HEK293 (cell line): ENCODE measurements at regions not wholly inside any gene's neighbourhood (a gene's known extent, or its start where the extent isn't known, plus 50 kb on each side); places are given as distances from the start of the nearest gene placed in this dataset.
A peak's percentile ranks its signal among the peaks of the same experiment; 100 is the strongest.

ENCODE experiments used
- CTCF ChIA-PET: fragments of 350-600 bp; formaldehyde crosslinking; extraction: SDS; loops from one replicate; lab custom pipeline; 2021; ENCODE audit warnings: antibody characterized with exemption; lab: Yijun Ruan, JAX
- POLR2A ChIA-PET: fragments of 300-600 bp; formaldehyde crosslinking; extraction: SDS; loops from one replicate; lab custom pipeline; 2020; ENCODE audit warnings: antibody characterized with exemption, inconsistent platforms; lab: Yijun Ruan, JAX
- H3K27ac ChIP-seq: fragments of 200-500 bp; sonication (Bioruptor generic); 2 replicates; pipeline ENCODE4 v1.5.1; 2014; ENCODE audit warnings: low read depth, low read length, control low read depth, inconsistent platforms; ENCODE audit errors: extremely low read depth
- H3K36me3 ChIP-seq, 2 experiments: fragments of 200-500 bp in 1 of 2; sonication (Bioruptor generic) in 1 of 2; 1 replicate in 1 of 2; 2 replicates in 1 of 2; pipeline ENCODE4 v1.5.1; 2014 to 2017; ENCODE audit warnings: inconsistent platforms in 2 of 2, low read length in 2 of 2; ENCODE audit not compliant: control insufficient read depth in 2 of 2, insufficient read depth in 1 of 2
- H3K4me1 ChIP-seq: fragments of 200-500 bp; sonication (Bioruptor generic); 2 replicates; pipeline ENCODE4 v1.5.1; 2014; ENCODE audit warnings: mild to moderate bottlenecking, low read length, inconsistent platforms; ENCODE audit not compliant: control insufficient read depth, insufficient read depth
- H3K4me3 ChIP-seq: 2 replicates; pipeline ENCODE4 v1.5.1; 2011; ENCODE audit warnings: low read depth, mild to moderate bottlenecking, control low read depth, low read length, moderate library complexity
- H3K9me3 ChIP-seq: fragments of 200-500 bp; sonication (Bioruptor generic); 2 replicates; pipeline ENCODE4 v1.5.1; 2014; ENCODE audit warnings: low read depth, low read length, inconsistent platforms; ENCODE audit not compliant: control insufficient read depth, insufficient read depth
- HOXA7 ChIP-seq: sonication (generic); formaldehyde crosslinking; IDR thresholded peaks from 2 replicates; pipeline ENCODE4 v1.8.1; 2022; ENCODE audit warnings: missing genetic modification reagents, borderline replicate concordance
- KLF17 ChIP-seq: fragments of 450-650 bp; formaldehyde crosslinking; IDR thresholded peaks from 2 replicates; pipeline ENCODE4 v1.5.1; 2016; ENCODE audit warnings: missing biosample characterization, missing genetic modification characterization
- SCRT2 ChIP-seq: fragments of 450-650 bp; formaldehyde crosslinking; IDR thresholded peaks from 2 replicates; pipeline ENCODE4 v1.5.1; 2016; ENCODE audit warnings: missing biosample characterization, missing genetic modification characterization
- TCF7L2 ChIP-seq: IDR thresholded peaks from 2 replicates; pipeline ENCODE4 v1.6.1; 2011; ENCODE audit warnings: low read depth, mild to moderate bottlenecking, inconsistent platforms, low read length, moderate library complexity, borderline replicate concordance
- ZNF10 ChIP-seq: fragments of 450-650 bp; formaldehyde crosslinking; IDR thresholded peaks from 2 replicates; pipeline ENCODE4 v1.5.1; 2017; ENCODE audit warnings: missing biosample characterization, missing genetic modification characterization
- ZNF18 ChIP-seq: fragments of 450-650 bp; formaldehyde crosslinking; IDR thresholded peaks from 2 replicates; pipeline ENCODE4 v1.5.1; 2016; ENCODE audit warnings: missing biosample characterization, missing genetic modification characterization
- ZNF366 ChIP-seq: fragments of 450-650 bp; formaldehyde crosslinking; conservative IDR thresholded peaks from 2 replicates; pipeline ENCODE4 v1.5.1; 2016; ENCODE audit warnings: missing biosample characterization, missing genetic modification characterization
- ZNF394 ChIP-seq: fragments of 450-650 bp; formaldehyde crosslinking; IDR thresholded peaks from 2 replicates; pipeline ENCODE4 v1.5.1; 2016; ENCODE audit warnings: missing biosample characterization, missing genetic modification characterization, mild to moderate bottlenecking, moderate library complexity, borderline replicate concordance
- ZNF558 ChIP-seq: fragments of 450-650 bp; formaldehyde crosslinking; IDR thresholded peaks from 2 replicates; pipeline ENCODE4 v1.5.1; 2016; ENCODE audit warnings: missing biosample characterization, missing genetic modification characterization
- ZNF843 ChIP-seq: fragments of 450-650 bp; formaldehyde crosslinking; IDR thresholded peaks from 2 replicates; pipeline ENCODE4 v1.5.1; 2016; ENCODE audit warnings: missing biosample characterization, missing genetic modification characterization
- ZSCAN30 ChIP-seq: fragments of 450-650 bp; IDR thresholded peaks from 2 replicates; pipeline ENCODE4 v1.5.1; 2018; ENCODE audit warnings: missing biosample characterization, mild to moderate bottlenecking, missing genetic modification characterization, moderate library complexity
- TF ChIP-seq, protein P1 (sequence below): fragments of 450-650 bp; formaldehyde crosslinking; IDR thresholded peaks from 2 replicates; pipeline ENCODE4 v1.5.1; 2016; ENCODE audit warnings: missing biosample characterization, missing genetic modification characterization
- TF ChIP-seq, protein P2 (sequence below): fragments of 450-650 bp; formaldehyde crosslinking; IDR thresholded peaks from 2 replicates; pipeline ENCODE4 v1.5.1; 2016; ENCODE audit warnings: missing biosample characterization, missing genetic modification characterization, low read depth
- TF ChIP-seq, protein P3 (sequence below): fragments of 450-650 bp; formaldehyde crosslinking; IDR thresholded peaks from 2 replicates; pipeline ENCODE4 v1.5.1; 2017; ENCODE audit warnings: missing biosample characterization, missing genetic modification characterization

DNA sequence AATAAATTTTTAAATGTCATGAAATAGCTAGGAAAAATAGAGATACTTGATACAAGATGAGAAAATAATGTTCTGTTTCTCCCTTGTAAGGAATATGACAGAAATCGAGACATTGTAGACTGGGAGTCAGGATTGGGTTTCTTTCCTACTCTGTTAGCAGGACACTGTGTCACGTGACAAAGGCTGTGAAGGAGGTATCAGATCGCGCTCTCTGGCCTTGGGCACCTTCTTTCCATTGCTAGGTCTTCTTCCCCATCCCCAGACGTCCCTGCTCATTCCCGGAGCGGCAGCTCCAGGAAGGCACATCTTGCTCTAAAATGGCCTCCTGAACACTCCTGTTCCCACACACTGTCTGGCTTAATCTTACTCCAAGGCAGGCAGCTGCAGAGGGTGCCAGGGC, 133.4 kb downstream of the TM9SF2 start (continued):
- TF ChIP-seq TCF7L2, result no peak

- ChIA-PET CTCF (no interaction called here), POLR2A (no interaction called here)
- H3K27ac ChIP-seq, result no peak overlapping the region
- peaks cover 14% of the 10 kb centered on the region for H3K4me1 ChIP-seq
- TF ChIP-seq ZNF10 (no peak), ZNF558 (tag by site-specific recombination) (no peak), ZNF843 (tag by site-specific recombination) (no peak), ZSCAN30 (no peak), HOXA7 (CRISPR knock-in tag) (no peak), KLF17 (tag by site-specific recombination) (no peak), ZNF394 (tag by site-specific recombination) (no peak), ZNF18 (tag by site-specific recombination) (no peak)
- TF ChIP-seq, protein P1, sequence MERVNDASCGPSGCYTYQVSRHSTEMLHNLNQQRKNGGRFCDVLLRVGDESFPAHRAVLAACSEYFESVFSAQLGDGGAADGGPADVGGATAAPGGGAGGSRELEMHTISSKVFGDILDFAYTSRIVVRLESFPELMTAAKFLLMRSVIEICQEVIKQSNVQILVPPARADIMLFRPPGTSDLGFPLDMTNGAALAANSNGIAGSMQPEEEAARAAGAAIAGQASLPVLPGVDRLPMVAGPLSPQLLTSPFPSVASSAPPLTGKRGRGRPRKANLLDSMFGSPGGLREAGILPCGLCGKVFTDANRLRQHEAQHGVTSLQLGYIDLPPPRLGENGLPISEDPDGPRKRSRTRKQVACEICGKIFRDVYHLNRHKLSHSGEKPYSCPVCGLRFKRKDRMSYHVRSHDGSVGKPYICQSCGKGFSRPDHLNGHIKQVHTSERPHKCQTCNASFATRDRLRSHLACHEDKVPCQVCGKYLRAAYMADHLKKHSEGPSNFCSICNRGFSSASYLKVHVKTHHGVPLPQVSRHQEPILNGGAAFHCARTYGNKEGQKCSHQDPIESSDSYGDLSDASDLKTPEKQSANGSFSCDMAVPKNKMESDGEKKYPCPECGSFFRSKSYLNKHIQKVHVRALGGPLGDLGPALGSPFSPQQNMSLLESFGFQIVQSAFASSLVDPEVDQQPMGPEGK (tag by site-specific recombination), result no peak
- TF ChIP-seq, protein P2, sequence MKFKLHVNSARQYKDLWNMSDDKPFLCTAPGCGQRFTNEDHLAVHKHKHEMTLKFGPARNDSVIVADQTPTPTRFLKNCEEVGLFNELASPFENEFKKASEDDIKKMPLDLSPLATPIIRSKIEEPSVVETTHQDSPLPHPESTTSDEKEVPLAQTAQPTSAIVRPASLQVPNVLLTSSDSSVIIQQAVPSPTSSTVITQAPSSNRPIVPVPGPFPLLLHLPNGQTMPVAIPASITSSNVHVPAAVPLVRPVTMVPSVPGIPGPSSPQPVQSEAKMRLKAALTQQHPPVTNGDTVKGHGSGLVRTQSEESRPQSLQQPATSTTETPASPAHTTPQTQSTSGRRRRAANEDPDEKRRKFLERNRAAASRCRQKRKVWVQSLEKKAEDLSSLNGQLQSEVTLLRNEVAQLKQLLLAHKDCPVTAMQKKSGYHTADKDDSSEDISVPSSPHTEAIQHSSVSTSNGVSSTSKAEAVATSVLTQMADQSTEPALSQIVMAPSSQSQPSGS (tag by site-specific recombination), result no peak
- TF ChIP-seq, protein P3, sequence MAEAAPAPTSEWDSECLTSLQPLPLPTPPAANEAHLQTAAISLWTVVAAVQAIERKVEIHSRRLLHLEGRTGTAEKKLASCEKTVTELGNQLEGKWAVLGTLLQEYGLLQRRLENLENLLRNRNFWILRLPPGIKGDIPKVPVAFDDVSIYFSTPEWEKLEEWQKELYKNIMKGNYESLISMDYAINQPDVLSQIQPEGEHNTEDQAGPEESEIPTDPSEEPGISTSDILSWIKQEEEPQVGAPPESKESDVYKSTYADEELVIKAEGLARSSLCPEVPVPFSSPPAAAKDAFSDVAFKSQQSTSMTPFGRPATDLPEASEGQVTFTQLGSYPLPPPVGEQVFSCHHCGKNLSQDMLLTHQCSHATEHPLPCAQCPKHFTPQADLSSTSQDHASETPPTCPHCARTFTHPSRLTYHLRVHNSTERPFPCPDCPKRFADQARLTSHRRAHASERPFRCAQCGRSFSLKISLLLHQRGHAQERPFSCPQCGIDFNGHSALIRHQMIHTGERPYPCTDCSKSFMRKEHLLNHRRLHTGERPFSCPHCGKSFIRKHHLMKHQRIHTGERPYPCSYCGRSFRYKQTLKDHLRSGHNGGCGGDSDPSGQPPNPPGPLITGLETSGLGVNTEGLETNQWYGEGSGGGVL, result no peak
- H3K9me3 ChIP-seq, result no peaks in the 10 kb centered on the region
- H3K36me3 ChIP-seq, result no peaks in the 10 kb centered on the region
- H3K4me3 ChIP-seq, result no peak overlapping the region
Observed at GRCh38 chr13:99630269-99630898, 129.1 kb downstream of the TM9SF2 start.

DNA sequence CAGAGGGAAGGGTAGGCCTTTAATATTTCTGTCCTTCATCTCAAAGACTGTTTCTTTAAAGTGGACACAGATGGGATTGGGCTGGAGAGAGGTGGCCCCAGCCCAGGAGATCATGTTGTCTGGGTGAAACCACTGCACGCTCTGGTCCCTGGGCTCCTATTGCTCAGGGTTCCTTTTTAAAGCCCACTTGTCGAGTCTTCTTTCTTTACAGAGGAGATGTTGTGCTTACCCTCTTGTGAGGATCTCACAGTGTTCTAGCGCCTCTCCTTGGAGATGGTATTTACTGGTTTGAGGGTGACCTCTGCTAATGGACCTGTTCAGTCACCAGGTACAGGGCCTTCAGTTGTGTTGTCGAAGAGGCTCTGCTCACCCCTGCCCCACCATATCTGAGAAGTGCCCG, 128.4 kb downstream of the TM9SF2 start:
- TF ChIP-seq SCRT2 (tag by site-specific recombination) (peak; percentile 54; the same call in 1 of the 2 replicates), ZNF366 (tag by site-specific recombination) (no peak)
- H3K9me3 ChIP-seq, result no peaks in the 10 kb centered on the region
- ChIA-PET CTCF (no interaction called here), POLR2A (no interaction called here)
- no peak overlapping the region for H3K4me3 ChIP-seq
- H3K36me3 ChIP-seq, result no peaks in the 10 kb centered on the region
- peaks cover 14% of the 10 kb centered on the region for H3K4me1 ChIP-seq
- no peak overlapping the region for H3K27ac ChIP-seq
